OCI-LY7 (cell line): ENCODE measurements at regions not wholly inside any gene's neighbourhood (a gene's known extent, or its start where the extent isn't known, plus 50 kb on each side); places are given as distances from the start of the nearest gene placed in this dataset.

Source experiments
- EZH2phosphoT487 ChIP-seq: fragments of 200-600 bp; sonication (generic); IDR thresholded peaks from 2 replicates; pipeline ENCODE4 v1.6.1; 2018; ENCODE audit warnings: low read depth, borderline replicate concordance, mild to moderate bottlenecking, mixed run types, antibody characterized with exemption, low read length, moderate library complexity, mixed read lengths
- TF ChIP-seq, protein P1 (sequence below): fragments of 200-600 bp; sonication (generic); conservative IDR thresholded peaks from 2 replicates; pipeline ENCODE4 v1.5.1; 2014; ENCODE audit warnings: mild to moderate bottlenecking, antibody characterized with exemption, low read length, moderate library complexity, mixed read lengths

DNA sequence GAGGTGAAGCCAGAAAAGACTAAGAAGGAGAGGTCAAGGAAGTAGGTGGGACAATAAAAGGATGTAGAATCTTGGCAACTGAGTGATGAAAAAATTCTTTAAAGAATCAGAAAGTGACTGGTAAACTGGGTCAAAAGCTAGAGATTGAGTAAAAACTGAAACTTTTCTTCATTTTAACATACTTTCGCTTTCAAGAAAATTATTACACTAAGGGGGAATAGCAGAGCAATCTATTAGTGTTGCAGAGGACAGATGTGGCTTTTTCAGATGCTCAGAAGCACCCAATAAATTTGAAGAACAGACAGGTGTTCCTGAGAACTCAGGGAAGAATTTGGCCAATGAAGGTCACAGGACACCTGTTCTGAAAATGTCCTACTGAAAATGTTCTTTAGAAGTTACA, 805.4 kb upstream of the ALCAM start:
- TF ChIP-seq, protein P1, sequence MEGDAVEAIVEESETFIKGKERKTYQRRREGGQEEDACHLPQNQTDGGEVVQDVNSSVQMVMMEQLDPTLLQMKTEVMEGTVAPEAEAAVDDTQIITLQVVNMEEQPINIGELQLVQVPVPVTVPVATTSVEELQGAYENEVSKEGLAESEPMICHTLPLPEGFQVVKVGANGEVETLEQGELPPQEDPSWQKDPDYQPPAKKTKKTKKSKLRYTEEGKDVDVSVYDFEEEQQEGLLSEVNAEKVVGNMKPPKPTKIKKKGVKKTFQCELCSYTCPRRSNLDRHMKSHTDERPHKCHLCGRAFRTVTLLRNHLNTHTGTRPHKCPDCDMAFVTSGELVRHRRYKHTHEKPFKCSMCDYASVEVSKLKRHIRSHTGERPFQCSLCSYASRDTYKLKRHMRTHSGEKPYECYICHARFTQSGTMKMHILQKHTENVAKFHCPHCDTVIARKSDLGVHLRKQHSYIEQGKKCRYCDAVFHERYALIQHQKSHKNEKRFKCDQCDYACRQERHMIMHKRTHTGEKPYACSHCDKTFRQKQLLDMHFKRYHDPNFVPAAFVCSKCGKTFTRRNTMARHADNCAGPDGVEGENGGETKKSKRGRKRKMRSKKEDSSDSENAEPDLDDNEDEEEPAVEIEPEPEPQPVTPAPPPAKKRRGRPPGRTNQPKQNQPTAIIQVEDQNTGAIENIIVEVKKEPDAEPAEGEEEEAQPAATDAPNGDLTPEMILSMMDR, result no peak
- no peak for TF ChIP-seq EZH2phosphoT487
